Neural crest cell (in vitro differentiated cells): ENCODE measurements at regions not wholly inside any gene's neighbourhood (a gene's known extent, or its start where the extent isn't known, plus 50 kb on each side); places are given as distances from the start of the nearest gene placed in this dataset.
"Not testable (repeated sequence)": the region's sequence is repeated elsewhere in the genome, so short reads cannot be mapped to it uniquely, and the experiment has no call there.

Experiments
- DNase-seq: peaks from one replicate; pipeline ENCODE4 v3.0.0; 2021; ENCODE audit warnings: low read depth, mixed read lengths, low spot score
- H3K27ac Mint-ChIP-seq: one replicate; pipeline ENCODE4 v1.8.0; 2021; ENCODE audit warnings: mild to moderate bottlenecking, mixed read lengths; ENCODE audit not compliant: unreplicated experiment
- H3K27me3 Mint-ChIP-seq: 2 replicates; pipeline ENCODE4 v1.8.0; 2021; ENCODE audit warnings: low read depth, mild to moderate bottlenecking, mixed read lengths
- H3K36me3 Mint-ChIP-seq: 2 replicates; pipeline ENCODE4 v1.8.0; 2021; ENCODE audit warnings: low read depth, mild to moderate bottlenecking, mixed read lengths
- H3K4me1 Mint-ChIP-seq: 2 replicates; pipeline ENCODE4 v1.8.0; 2021; ENCODE audit warnings: mixed read lengths
- H3K4me3 Mint-ChIP-seq: one replicate; pipeline ENCODE4 v1.8.0; 2021; ENCODE audit warnings: mild to moderate bottlenecking, mixed read lengths
- H3K9me3 Mint-ChIP-seq: 2 replicates; pipeline ENCODE4 v1.8.0; 2021; ENCODE audit warnings: mixed read lengths
- CTCF ChIP-seq: fragments of 200-600 bp; sonication (generic); conservative IDR thresholded peaks from 2 replicates; pipeline ENCODE4 v1.5.0; 2021; ENCODE audit warnings: antibody characterized with exemption, mild to moderate bottlenecking

- Mint-ChIP-seq H3K9me3 (no peaks in the 10 kb centered on the region), H3K27ac (no peak overlapping the region), H3K36me3 (no peaks in the 10 kb centered on the region), H3K27me3 (peaks cover 14% of the 10 kb centered on the region), H3K4me3 (no peak overlapping the region), H3K4me1 (no peaks in the 10 kb centered on the region)
- no peak for TF ChIP-seq CTCF
- DNase-seq: no peak
These were observed 173.2 kb upstream of the PWP1 start for GRCh38 chr12:107512391-107512790.

GRCh38 chr12:107513184-107513583 is 172.4 kb upstream of the PWP1 start:
- no peak for DNase-seq
- Mint-ChIP-seq H3K36me3 (no peaks in the 10 kb centered on the region), H3K27me3 (peaks cover 7% of the 10 kb centered on the region), H3K9me3 (no peaks in the 10 kb centered on the region), H3K4me3 (no peak overlapping the region), H3K27ac (no peak overlapping the region), H3K4me1 (no peaks in the 10 kb centered on the region)
- TF ChIP-seq CTCF: no peak

GRCh38 chr12:107513636-107514400 is 171.8 kb upstream of the PWP1 start:
- Mint-ChIP-seq H3K36me3 (no peaks in the 10 kb centered on the region), H3K9me3 (peaks cover under 1% of the 10 kb centered on the region), H3K4me1 (no peaks in the 10 kb centered on the region), H3K4me3 (no peak overlapping the region), H3K27me3 (peaks cover 6% of the 10 kb centered on the region), H3K27ac (no peak overlapping the region)
- DNase-seq: no peak
- TF ChIP-seq CTCF: no peak

- no peak for DNase-seq
- Mint-ChIP-seq H3K9me3 (peaks cover 2% of the 10 kb centered on the region), H3K4me1 (no peaks in the 10 kb centered on the region), H3K4me3 (no peak overlapping the region), H3K27me3 (peaks cover 4% of the 10 kb centered on the region), H3K27ac (no peak overlapping the region), H3K36me3 (no peaks in the 10 kb centered on the region)
- no peak for TF ChIP-seq CTCF
These were observed 170.6 kb upstream of the PWP1 start for GRCh38 chr12:107514887-107515445.

GRCh38 chr12:107515446-107515958 is 170.1 kb upstream of the PWP1 start:
- Mint-ChIP-seq H3K27ac (peak overlapping the region; percentile 76), H3K36me3 (no peaks in the 10 kb centered on the region), H3K4me1 (no peaks in the 10 kb centered on the region), H3K4me3 (no peak overlapping the region), H3K9me3 (peaks cover 2% of the 10 kb centered on the region), H3K27me3 (peaks cover 4% of the 10 kb centered on the region)
- no peak for TF ChIP-seq CTCF
- DNase-seq: no peak

GRCh38 chr12:107517816-107518215 is 167.8 kb upstream of the PWP1 start:
- not testable (repeated sequence) for H3K27ac Mint-ChIP-seq, H3K4me3 Mint-ChIP-seq, H3K36me3 Mint-ChIP-seq, DNase-seq, H3K27me3 Mint-ChIP-seq, H3K9me3 Mint-ChIP-seq, H3K4me1 Mint-ChIP-seq
